ENCODE measurements at regions not wholly inside any gene's neighbourhood (a gene's known extent, or its start where the extent isn't known, plus 50 kb on each side); places are given as distances from the start of the nearest gene placed in this dataset.

GRCh38 chr2:144180131-144180530, 339.8 kb downstream of the ZEB2 start (continued):
- TF ChIP-seq PATZ1 (CRISPR knock-in tag; IDR thresholded peaks at IDR 0.05; ENCODE audit: borderline replicate concordance) (no peak), ZC3H10 (CRISPR knock-in tag; IDR thresholded peaks at IDR 0.05) (no peak), OSR1 (CRISPR knock-in tag; IDR thresholded peaks at IDR 0.05) (no peak), CSRNP3 (CRISPR knock-in tag; IDR thresholded peaks at IDR 0.05) (no peak), CSDC2 (CRISPR knock-in tag; IDR thresholded peaks at IDR 0.05) (no peak), ZFP30 (CRISPR knock-in tag; IDR thresholded peaks at IDR 0.05) (no peak), TOX (CRISPR knock-in tag; IDR thresholded peaks at IDR 0.05; ENCODE audit: borderline replicate concordance) (no peak), ZNF70 (CRISPR knock-in tag; IDR thresholded peaks at IDR 0.05) (no peak), GLIS3 (CRISPR knock-in tag; IDR thresholded peaks at IDR 0.05) (no peak)

GRCh38 chr2:144170179-144170578, 349.7 kb downstream of the ZEB2 start:
- TF ChIP-seq ZFP3 (CRISPR knock-in tag; IDR thresholded peaks at IDR 0.05) (no peak), TCF4 (CRISPR knock-in tag; IDR thresholded peaks at IDR 0.05; ENCODE audit: borderline replicate concordance) (no peak), PPARA (CRISPR knock-in tag; IDR thresholded peaks at IDR 0.05; ENCODE audit: borderline replicate concordance) (no peak), TSHZ2 (CRISPR knock-in tag; IDR thresholded peaks at IDR 0.05) (no peak), CREB5 (CRISPR knock-in tag; IDR thresholded peaks at IDR 0.05; ENCODE audit: low read depth) (no peak), ARNTL (CRISPR knock-in tag; IDR thresholded peaks at IDR 0.05; ENCODE audit: borderline replicate concordance, low read depth) (no peak), TOX (CRISPR knock-in tag; IDR thresholded peaks at IDR 0.05; ENCODE audit: borderline replicate concordance) (no peak), SNAI2 (CRISPR knock-in tag; IDR thresholded peaks at IDR 0.05) (no peak), ZC3H10 (CRISPR knock-in tag; IDR thresholded peaks at IDR 0.05) (no peak), OSR1 (CRISPR knock-in tag; IDR thresholded peaks at IDR 0.05) (no peak), BACH2 (CRISPR knock-in tag; IDR thresholded peaks at IDR 0.05; ENCODE audit: borderline replicate concordance) (no peak), PATZ1 (CRISPR knock-in tag; IDR thresholded peaks at IDR 0.05; ENCODE audit: borderline replicate concordance) (no peak), CSRNP3 (CRISPR knock-in tag; IDR thresholded peaks at IDR 0.05) (no peak)
- no peak for ATAC-seq

GRCh38 chr2:144166743-144167142, 353.2 kb downstream of the ZEB2 start:
- TF ChIP-seq SNAI2 (CRISPR knock-in tag; IDR thresholded peaks at IDR 0.05) (no peak), CREB5 (CRISPR knock-in tag; IDR thresholded peaks at IDR 0.05; ENCODE audit: low read depth) (no peak)
- ATAC-seq, result no peak
